Stimulated activated CD4-positive, alpha-beta T cell treated with anti-CD3 and anti-CD28 coated beads, Interleukin-15, amount 100 ng/mL, for 48 hours (primary cell): ENCODE measurements at regions not wholly inside any gene's neighbourhood (a gene's known extent, or its start where the extent isn't known, plus 50 kb on each side); places are given as distances from the start of the nearest gene placed in this dataset.

Source experiments
- DNase-seq, 2 donors: peaks; one replicate each; pipeline ENCODE4 v3.0.0-alpha.2; 2020; ENCODE audit warnings: low read depth in 2 of 2

DNA sequence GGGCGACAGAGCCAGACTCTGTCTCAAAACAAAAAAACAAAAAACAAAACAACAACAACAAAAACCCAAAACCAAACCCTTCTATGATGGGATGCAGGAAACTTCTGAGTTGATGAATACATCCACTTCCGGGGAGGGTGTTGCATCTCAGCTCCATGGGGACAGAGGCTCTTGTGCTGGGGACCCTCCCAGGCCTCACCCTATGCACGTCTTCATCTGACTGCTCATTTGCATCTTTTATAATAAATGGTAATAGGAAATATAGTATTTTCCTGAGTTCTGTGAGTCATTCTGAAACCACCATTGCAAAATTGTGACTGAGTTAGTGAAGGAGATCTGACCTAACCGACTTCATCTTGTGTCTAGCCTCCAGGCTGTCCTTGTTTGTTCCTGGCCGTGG lies 109.5 kb upstream of the SLC28A3 start:
- no peak for DNase-seq

DNA sequence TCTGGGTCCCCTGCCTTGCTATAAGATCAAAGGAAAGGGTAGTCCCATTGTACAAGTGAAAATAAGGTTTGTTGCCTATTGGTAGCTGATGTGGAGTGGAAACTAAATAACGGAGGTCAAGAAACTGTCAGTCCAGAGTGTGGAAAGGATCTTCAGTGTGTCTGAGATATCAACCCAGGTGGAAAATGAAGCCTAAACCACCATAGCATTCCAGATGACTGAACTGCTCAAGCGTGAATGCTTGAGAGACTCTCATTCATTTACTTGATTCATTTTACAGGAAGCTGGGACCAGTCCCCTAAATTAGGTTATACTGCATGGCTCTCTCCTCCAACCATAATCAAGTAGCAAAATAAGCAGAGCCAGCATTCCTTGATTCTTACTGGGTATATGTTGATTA lies 116.0 kb upstream of the SLC28A3 start:
- no peak for DNase-seq

DNA sequence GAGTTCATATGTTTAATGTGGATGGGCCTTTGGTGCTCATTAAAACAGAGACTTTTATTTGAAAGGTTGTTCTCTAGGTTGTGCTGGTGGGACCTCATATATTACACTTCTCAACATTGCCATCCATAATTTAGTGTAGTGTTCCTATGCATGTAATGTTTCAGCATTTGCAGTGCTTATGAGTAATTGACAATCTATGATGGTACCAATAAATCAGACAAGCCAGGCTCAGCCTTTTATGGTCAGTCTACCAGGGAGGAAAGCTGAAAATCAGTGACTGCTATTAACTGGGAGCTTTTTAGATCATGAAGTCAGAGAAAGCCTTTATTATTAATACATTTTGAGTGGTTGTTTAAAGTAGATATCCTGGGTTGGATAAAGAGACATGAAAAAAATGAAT lies 120.1 kb upstream of the SLC28A3 start:
- no peak for DNase-seq

DNA sequence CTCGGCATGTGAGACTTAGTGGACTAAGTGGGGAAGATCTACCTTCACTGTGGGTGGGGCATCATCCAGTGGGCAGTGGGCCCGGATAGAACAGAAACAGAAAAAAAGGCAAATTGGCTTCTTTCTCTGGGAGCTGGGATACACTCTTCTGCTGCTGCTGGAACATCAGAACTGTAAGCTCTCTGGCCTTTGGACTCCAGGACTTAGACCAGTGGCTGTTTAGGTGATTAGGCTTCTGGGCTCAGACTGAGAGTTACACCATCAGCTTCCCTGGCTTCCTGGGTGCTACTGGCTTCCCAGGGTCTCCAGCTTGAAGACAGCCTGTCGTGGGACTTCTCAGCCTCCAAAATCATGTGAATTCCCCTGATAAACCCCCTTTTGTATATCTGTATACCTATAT lies 122.7 kb upstream of the SLC28A3 start:
- no peak for DNase-seq

DNA sequence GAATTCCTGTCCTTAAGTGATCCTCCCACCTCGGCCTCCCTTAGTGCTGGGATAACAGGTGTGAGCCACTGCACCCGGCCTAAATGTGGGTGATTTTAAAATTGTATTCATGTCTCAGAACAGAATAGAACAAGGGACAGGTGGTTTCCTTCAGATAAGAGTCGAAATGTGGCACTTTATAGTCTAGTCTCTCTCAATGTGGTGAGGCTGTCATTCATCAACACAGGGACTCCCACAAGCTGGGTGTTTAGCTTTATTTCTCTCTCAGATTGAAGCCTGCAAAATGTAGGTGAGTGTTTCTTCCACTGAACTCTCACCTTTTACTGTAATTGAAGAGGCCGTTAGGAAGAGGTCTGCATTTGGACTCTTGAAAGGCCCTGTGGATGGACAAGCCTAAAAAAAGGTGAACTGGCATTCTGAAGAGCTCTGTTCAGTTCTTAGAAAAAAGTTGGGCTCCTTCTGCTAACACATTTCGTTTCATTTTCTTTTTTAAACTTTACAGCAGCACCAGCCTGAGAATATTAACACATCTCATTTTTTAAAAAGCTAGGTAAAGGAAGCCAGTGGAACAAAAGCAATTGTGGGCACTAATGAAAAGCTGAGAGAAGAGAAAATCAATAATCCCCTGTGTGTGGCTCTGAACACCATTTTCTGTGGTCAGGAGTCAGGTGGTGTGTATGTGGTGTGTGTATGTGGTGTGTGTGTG lies 126.2 kb upstream of the SLC28A3 start:
- DNase-seq, result no peak

DNA sequence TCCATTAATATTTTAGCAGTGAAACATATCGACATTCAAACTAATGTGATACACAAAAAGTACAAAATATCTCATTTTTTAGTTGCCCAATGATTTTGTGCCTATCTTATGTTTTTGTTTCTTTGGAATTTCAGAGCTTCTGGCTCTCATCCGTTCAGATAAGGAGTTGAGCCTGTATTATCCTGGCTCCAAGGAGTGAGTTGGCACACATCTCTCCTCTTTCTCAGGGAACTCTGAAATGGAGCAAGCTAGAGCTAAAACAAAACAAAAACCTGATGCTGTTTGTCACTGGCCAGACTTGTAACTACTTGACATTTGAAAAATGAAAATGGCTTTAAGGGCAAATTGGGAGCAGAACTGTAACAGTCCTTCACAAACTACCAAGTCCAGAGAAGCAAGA lies 131.3 kb upstream of the SLC28A3 start:
- no peak for DNase-seq

DNA sequence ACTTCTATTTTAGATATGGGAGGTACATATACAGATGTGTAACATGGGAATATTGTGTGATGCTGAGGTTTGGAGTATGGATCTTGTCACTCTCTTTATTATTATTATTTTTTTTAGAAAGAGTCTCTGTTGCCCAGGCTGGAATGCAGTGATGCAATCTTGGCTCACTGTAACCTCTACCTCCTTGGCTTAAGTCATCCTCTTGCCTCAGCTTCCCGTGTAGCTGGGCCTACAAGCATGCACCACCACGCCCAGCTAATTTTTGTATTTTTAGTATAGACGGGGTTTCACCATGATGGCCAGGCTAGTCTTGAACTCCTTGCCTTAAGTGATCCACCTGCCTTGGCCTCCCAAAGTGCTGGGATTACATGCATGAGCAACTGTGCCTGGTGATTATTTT lies 138.4 kb upstream of the SLC28A3 start:
- DNase-seq, result no peak

DNA sequence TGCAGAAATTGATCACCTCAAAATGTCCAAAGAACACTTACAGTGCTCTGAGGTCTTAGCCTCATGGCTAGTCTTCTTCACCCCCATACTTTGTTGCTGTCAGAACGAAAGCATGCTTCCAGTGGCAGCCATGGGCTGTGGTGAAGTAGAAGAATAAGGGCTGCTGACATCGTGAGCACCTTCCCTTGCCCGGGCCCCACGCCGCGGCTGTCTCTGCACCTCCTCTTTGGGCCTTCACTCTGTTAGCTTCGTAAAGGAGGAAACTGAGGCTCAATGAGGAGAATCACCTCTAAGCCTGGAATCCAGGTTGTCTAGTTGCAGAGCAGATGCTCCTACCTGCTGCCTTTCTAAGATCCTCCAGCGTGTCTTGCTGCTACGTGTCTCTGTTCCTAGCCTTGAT lies 139.5 kb upstream of the SLC28A3 start:
- no peak for DNase-seq

DNA sequence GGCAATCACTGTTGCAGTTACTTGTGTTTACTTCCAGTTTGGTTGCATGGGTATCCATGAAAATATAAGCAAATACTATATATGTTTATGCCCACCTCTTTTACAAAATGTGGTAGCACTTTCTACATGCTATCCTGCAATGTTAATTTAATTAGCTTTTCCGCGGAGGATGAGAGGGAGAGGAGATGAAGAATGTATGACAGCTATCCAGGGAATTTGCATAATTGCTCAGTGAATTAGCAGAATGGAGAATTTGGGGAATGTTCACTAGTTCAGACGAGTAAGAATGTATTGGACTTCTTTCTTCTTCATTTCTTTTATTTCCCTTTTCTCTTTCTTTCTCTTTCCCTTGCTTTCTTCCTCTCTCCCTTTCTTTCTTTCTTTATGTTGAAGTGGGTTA lies 140.7 kb upstream of the SLC28A3 start:
- DNase-seq, result no peak

DNA sequence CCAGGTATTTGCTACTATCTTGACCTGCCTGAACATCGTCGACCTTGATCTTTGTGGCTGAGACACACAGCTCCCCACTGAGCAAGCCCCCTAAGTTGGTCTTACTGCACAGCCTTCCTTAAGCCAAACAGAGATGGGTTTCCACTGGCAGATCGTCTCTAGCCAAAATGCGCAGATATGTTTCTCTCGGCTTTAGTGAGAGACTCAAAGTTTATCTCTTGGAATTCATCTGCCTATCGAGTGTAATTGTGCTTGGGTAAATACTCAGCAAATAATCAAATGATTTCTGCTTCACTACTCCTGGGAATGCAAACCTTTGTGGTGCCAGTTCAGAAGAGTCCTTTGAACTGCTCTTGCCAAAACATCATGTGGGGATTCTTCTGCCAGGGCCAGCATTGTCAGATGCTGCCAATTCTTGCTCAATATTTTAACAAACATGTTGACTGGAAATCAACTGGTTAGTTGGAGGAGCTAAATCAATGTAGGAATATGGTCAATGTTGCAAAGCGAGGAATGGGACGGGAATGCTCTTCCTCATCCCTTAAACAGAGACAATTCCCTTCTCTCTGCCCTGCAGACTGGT lies 141.2 kb upstream of the SLC28A3 start:
- no peak for DNase-seq

DNA sequence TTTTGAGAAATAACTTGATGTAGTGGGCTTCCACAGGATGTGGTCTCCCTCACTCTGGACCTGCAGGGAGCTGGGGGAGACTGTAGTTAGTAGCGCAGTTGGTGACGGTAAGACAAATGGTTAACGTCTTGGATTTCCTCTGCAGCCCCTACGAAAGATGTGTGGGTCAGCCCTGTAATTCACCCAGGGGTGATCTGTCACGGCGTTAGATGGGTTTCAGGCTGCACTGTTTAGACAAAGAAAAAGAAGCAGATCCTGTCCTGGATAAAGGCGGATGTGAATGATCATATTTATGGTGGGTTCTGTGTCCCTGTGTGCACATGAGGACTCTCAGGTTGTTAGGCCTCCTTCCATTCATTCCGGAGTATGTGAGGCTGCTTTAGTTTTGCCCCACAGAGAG lies 142.0 kb upstream of the SLC28A3 start:
- no peak for DNase-seq

DNA sequence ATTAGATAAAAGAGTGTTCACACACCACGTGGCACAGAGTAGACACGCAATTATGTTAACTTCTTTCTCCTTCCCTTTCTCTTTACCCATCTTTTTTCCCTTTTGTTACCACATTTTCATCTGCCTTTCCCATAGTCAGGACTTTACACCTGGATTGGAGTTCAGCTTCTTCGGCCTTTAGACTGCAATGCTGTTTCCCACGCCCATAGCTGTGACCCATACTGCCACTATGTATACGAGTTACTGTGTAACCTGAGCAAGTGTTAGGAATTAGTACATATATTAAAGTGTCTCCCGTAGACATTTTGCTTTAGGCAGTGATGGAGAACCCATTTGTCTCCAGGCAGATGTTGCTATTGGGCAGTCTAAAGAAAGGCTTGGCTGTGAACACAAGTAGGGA lies 143.6 kb upstream of the SLC28A3 start:
- DNase-seq, result no peak

DNA sequence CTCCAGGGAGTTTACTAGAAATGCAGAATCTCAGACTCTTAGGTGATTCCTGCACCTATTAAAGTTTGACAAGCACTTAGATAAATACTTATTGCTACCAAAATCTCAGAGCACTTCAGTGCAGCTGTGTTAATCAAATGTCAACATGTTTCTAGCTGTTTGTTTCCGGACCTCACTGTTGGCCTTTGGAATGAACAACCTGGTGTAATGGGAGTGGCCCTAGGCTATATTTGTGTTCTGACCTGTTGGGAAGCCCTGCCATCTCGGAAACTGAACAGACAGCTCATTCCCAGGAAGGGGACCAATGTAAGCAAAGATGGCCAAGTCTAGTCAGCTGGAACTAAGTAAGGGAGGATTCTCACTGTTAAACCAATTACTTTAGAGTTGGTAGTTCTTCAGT lies 145.0 kb upstream of the SLC28A3 start:
- no peak for DNase-seq

DNA sequence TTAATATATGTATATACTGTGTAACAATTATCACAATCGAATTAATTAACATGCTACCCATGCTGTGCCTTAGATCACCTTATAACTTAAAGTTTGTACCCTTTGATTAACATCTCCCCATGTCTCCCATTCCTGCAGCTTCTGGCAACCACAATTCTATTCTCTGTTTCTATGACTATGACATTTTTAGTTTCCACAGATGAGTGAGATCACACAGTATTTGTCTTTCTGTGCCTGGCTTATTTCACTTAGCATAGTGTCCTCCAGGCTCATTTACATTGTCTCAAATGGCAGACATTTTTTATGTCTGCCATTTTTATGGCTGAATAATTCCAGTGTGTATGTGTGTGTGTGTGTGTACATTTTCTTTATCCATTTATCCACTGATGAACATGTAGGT lies 146.1 kb upstream of the SLC28A3 start:
- no peak for DNase-seq

DNA sequence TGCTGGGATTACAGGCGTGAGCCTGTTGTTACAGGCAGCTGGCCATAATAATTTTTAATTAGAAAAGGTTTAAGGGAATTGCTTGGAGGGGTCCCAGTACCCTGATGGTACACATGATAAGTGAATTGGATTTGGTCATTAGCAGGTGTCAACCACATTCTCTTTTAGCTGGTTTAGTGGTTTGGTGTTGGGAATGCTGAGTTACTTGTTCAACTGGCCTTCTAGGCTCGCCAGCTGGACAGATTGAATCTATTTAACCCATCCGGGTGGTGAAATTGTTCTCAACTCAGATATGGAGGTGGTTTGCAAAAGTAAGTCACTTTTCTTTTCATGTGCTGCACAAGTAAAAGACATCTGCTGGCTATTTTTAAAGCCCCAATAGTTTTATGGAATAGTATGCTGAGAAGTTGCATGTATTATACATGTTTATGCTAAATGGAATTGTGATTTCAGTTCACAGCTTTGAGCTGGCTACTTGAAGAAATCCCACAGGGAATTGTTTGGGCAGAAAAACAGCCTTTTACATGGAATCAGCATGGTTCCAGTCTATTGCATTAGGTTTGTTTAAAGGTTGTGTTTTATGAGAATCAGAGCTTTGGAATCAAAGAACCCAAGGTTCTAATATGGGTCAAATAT lies 149.8 kb upstream of the SLC28A3 start:
- DNase-seq, result no peak

DNA sequence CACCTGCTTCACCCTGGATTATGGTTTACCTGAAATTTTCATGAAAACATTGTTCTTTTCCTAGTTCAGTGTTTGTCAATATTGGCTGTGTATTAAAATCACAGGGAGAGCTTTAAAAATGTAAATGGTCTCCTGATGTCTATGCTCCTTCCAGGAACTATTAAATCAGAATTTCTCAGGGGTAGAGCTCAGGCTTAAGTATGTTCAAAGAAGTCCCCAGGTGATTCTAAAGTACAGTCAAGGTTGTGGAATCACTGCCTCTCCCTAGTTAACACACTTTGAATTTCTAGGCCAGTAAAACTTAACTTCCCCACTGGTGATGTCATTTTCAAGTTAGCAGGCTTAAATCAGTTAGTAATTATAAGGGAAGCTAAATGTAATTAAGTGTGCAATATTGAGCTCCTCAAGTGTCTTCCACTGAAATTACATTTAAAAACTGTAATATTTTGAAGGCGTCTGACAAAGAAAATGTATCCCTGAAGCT lies 150.3 kb upstream of the SLC28A3 start:
- DNase-seq, result no peak

DNA sequence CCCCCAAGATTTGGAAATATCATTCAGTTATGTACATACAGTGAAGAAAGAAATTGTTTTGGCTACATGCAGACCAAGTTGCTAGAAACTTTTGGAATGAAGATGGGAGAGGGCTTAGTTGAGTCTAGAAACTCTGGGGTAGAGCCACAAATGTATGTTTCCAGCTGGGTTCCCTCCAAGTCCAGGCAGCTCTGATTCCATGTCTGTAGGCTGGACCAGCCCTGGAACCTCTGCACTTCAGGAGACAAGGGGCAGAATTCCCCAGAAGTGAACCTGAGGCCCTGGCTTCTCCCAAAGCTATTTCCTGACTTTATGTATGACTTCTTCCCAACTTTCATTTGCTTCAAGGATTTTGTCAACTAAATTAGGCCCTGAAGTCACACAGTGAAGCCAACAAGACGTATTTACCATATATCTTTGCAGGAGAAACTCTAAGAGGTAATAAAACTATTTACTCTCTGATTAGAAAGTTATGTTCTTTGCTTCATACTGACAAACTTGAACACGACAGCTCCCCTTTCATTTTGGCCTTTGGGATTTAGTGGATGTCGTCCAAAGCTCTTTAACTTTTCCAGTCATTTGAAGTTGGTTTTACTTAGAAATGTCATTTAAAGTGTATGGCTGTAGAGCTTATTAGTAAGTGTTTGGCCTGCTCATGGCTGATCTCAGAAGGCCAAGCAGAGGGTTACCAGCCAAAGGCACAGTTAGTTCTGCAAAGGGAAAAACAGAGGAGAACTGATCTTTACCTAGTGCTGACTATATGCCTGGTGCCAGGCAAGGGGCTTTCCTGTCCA lies 152.0 kb upstream of the SLC28A3 start:
- no peak for DNase-seq

DNA sequence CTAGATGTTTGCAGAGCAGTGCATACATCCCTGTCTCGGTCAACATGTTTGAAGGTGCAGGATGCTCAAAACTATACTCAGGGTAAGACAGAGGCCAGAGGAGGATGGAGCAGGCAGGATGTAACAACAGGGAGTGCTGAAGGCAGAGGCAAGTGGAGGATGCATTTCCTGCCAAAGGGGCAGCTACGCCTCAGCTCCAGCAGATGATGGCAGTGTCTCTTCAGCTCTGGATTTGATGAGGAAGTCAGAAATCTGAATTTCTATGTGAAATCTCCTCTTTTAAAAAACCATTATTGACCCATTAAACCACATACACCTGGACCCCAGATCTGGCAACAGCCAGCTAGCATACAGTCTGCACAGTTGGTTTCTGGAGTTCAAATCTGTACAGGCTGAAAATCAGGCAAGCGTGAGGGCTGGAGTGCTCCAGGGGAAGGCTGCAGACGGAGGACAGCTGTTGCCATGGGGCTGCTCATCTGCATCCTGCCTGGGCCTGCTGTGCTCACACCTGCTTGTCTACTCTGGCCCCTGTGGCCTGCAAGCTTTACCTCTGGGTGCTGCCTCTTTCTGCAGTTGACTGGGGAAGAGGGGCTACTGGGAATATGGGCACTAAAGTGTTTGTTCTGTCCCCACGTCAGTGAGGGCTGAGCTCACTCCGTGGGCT lies 152.9 kb upstream of the SLC28A3 start:
- no peak for DNase-seq

DNA sequence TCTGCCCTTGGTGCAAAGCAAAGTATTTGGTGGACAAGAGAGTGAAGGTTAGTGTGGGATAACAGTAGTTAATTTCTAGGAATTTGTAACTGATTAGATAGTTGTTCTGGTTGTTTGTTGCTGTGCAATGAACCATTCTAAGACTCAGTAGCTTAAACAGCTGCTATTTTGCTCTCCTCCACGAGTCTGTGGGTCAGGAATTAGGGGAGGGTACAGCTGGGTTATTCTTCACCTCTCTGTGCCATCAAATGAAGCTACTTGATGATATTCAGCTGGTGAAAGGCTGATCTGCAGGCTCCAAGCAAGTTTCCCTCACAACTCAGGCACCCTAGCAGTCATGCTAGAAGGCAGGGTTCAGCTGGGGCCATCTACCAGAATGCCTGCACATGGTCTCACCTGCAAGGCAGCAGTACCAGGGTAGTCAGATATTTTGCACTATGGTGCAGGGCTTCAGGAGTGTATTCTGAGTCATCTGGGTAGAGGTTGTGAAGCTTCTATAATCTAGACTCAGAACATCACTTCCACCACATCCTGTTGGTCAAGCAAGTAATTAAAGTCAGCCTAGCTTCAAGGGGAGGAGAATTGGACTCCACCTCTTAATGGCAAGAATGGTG lies 159.5 kb upstream of the SLC28A3 start:
- no peak for DNase-seq

DNA sequence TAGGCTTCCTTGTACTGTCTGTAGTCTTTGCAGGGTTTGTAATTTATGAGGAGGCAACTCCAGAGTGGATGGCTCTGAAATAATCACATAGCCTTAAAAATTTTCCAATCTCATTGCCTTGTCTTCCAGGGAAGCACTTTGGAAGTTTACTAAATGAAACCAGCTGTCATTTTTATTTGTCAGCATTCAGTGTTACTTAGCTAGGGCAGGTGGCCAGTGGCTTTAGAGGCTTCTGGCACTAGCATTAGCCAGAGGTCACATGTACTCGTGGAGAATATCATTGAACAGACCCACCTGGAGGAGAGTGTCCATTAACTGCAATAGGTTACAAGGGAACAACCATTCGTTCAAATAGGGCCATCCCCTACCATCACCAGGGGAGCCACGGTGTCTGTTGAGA lies 160.3 kb upstream of the SLC28A3 start:
- no peak for DNase-seq

DNA sequence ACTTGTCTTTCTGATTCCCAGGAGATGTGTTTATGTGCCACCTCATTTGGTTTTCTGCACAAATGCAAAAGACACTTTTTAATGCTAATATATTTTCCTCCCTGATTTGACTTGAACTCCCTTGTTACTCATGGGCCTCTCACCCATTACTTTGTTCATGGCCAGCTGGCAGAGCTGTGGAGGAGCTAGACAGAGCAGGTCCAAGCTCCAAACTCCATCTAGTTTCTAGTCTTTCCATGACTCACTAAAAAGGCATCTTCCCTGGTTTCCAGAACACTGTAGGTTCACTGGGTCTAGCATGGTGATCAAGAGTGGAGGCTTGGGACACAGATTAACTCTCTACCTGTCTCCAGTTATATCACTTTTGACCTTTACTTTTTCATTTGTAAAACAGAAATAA lies 161.0 kb upstream of the SLC28A3 start:
- DNase-seq, result no peak

DNA sequence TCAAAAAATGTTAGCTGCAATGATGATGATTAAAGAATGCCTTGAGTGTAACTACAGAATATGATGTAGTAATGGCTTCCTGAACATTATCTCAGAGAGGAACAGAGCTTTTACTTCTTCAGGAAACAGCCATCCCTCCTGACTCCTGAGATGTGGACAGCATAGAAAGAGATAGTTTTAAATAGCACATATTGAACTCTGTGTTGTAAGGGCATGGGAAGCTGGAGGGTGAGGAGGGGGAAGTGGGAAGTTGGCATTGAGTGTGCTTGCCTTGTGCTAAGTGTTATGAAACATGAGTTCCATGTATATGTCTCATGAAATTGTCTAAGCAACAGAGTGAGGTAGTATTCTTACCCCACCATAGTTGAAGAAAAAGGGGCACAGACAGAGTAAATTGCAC lies 161.5 kb upstream of the SLC28A3 start:
- no peak for DNase-seq
